Gastroesophageal sphincter (tissue), 3 donors: ENCODE measurements at regions not wholly inside any gene's neighbourhood (a gene's known extent, or its start where the extent isn't known, plus 50 kb on each side); places are given as distances from the start of the nearest gene placed in this dataset.

ENCODE experiments used
- CTCF ChIP-seq, 4 experiments: fragments of 200-600 bp in 2 of 4; fragments of 450-650 bp in 2 of 4; sonication (generic) in 1 of 4; IDR thresholded peaks; one replicate each; pipeline ENCODE4 v1.5.1; 2017 to 2019; ENCODE audit warnings: antibody characterized with exemption in 4 of 4, mild to moderate bottlenecking in 2 of 4, moderate library complexity in 2 of 4
- POLR2A ChIP-seq, 2 donors: fragments of 450-650 bp; IDR thresholded peaks; one replicate each; pipeline ENCODE4 v1.6.1; 2017; ENCODE audit warnings: antibody characterized with exemption in 2 of 2, mild to moderate bottlenecking in 2 of 2, moderate library complexity in 1 of 2
- POLR2AphosphoS5 ChIP-seq: sonication (generic); formaldehyde crosslinking; IDR thresholded peaks from one replicate; pipeline ENCODE4 v1.6.1; 2017; ENCODE audit warnings: antibody characterized with exemption

DNA sequence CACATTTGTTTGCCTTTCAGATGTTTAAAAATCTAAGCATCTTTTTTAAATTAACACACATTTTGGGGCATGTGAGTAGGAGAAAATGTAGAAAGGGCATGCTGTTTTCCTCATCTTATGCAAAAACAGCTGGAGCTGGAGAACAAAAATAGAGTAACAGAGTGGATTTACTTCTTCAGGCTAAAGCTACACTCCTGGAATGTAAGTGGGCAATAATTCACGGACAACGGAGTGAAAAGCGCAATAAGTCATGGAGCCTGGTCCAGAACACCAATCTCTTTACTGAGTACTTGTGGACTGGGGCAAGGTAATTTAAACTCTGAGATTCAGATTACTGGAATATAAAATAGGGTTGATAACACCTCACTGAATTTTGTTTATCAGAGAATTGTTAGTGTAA, 1018.8 kb upstream of the HS3ST1 start:
- TF ChIP-seq CTCF (IDR thresholded peaks at IDR 0.05) (no peak), POLR2A (IDR thresholded peaks at IDR 0.05) (no peak), POLR2AphosphoS5 (no peak)
